RPMI7951 (cell line): ENCODE measurements at regions not wholly inside any gene's neighbourhood (a gene's known extent, or its start where the extent isn't known, plus 50 kb on each side); places are given as distances from the start of the nearest gene placed in this dataset.
"Not testable (repeated sequence)": the region's sequence is repeated elsewhere in the genome, so short reads cannot be mapped to it uniquely, and the experiment has no call there.

Experiments used
- DNase-seq: peaks from one replicate; pipeline ENCODE4 v3.0.0-alpha.2; 2012; ENCODE audit warnings: low read depth

- peak; percentile 91 for DNase-seq
Measured at GRCh38 chr4:15336410-15337167, 91.2 kb upstream of the C1QTNF7 start.

GRCh38 chr4:15337168-15337657 lies 90.6 kb upstream of the C1QTNF7 start:
- not testable (repeated sequence) for DNase-seq

GRCh38 chr4:15339737-15340136 lies 88.1 kb upstream of the C1QTNF7 start:
- DNase-seq, result no peak

GRCh38 chr4:15340332-15340731 lies 87.5 kb upstream of the C1QTNF7 start:
- no peak for DNase-seq

DNA sequence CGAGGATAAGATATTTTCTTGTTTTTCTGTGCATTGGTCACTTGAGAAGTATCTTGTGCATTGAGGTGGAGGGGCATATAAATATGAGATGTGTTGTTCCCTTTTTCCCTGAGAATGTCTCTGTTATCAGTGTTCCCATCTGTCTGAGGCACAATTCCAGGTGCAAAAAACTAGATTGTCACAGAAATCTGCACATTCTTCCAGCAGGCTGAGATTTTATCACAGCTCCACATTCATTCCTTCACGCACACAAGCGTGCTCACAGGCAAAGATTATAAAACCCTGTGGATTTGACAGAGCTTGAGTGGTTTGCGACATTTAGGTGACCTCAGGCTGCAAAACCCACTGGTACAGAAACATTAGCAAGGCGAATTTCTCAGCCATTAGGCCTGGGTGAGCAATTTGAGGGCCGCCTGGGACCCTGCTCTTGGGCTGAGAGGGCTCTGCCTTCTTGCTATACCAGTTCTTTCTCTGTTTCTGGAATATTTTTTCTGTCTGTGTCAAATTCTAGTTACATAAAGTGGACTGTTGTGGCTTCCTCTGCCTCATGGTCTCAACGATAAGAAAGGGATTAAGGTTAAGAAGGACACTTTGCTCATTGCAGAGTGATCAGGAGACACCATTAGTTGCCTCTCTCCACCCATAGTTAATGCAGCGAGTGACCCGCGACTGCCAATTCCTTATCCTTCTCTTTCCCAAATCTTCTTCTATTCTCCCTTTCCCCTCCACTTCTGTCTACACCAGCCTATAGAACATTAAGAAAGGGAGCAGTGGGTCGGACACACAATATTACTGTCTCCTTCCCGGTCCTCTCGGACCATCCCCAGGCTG lies 86.7 kb upstream of the C1QTNF7 start:
- peak; percentile 38 for DNase-seq

- no peak for DNase-seq
Measured at GRCh38 chr4:15341733-15342300, 86.0 kb upstream of the C1QTNF7 start.

DNA sequence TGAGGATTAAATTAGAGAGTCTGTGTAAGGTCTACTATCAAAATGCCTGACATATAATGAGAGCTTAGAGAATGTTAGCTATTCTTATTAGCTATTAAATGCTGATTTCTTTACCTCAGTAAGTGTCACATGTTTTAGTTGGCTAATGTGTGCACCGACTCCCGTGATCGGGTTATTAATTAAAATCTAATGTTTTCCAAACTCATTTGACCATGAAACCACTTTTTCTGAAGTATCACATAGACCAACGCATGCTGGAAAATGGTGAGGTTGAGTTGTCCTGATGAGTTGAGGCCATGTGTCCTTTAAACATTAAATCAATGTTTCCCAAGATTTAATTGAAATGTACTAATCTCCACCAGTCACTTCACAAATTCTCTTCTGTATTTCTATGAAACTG lies 84.8 kb upstream of the C1QTNF7 start:
- DNase-seq, result no peak

GRCh38 chr4:15343581-15343980 lies 84.3 kb upstream of the C1QTNF7 start:
- DNase-seq, result peak; percentile 62

DNA sequence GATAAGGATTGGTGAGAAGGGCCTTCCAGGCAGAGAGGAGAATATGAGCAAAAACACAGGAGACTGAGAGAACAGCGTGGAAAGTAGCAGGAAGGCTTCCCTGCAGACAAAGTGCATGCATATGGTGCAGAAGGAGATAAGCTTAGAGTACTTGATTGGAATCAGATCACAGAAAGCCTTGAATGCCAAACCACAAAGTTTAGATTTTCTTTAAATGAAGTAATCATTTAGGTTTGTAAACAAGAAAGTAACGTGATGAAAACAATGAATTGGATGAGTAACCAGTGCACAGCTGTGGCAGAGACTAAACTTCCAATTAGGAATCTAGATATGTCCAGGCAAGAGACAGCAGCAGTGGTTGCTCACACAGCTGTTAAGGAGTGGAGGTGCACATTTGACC lies 83.8 kb upstream of the C1QTNF7 start:
- peak; percentile 87 for DNase-seq

GRCh38 chr4:15345134-15345533 lies 82.7 kb upstream of the C1QTNF7 start:
- no peak for DNase-seq

DNA sequence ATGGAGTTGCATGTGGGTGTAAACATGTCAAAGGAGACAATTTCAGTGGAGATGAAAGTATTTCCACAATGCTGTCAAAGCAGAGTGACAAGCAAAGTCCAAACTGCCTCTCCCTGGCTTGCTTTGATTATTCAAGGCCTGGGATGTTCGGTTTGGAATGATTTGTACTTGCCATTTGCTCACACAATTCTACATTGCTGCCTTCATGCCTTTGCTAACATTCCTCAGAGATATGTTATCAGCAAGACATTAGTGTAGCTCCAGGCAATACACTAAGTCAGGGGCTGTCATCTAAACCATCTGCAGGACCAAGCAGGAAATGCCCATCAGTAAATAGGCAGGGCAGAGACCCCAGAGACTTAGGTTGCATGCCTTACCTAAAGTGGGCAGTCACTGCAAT lies 79.6 kb upstream of the C1QTNF7 start:
- DNase-seq, result peak; percentile 59

GRCh38 chr4:15348695-15349094 lies 79.1 kb upstream of the C1QTNF7 start:
- DNase-seq, result no peak

DNA sequence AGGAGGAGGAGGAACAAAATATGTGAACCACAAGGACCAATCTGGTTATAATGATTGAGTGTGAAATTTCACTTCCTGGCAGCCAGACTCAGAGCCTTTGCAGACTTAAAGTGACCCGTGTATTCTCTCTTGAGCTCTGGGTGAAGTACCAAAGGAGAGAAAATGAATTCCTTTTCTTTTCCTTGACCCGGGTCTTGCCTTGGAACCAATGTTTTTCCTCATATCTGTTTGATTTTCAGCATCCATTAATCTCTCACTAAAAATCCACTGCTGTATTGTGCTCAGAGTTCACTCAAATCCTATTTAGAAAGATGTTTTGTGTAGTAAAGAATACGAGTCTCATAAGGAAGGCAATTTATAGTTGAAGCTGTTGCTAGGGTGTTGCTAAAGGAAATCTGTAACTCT lies 78.3 kb upstream of the C1QTNF7 start:
- DNase-seq, result peak; percentile 76

DNA sequence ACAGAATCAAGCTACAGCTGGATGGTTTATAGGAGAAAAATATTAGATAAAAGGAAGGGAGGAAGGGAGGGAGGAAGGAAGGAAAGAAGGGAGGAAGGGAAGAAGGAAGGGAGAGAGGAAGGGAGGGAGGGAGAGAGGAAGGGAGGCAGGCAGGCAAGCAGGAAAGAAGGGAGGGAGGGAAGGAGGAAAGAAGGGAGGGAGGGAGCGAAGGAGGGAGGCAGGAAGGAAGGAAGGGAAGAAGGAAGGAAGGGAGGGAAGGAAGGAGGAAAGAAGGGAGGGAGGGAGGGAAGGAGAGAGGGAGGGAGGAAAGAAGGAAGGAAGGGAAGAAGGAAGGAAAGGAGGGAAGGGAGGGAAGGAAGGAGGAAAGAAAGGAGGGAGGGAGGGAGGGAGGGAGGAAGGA lies 77.9 kb upstream of the C1QTNF7 start:
- no peak for DNase-seq

DNA sequence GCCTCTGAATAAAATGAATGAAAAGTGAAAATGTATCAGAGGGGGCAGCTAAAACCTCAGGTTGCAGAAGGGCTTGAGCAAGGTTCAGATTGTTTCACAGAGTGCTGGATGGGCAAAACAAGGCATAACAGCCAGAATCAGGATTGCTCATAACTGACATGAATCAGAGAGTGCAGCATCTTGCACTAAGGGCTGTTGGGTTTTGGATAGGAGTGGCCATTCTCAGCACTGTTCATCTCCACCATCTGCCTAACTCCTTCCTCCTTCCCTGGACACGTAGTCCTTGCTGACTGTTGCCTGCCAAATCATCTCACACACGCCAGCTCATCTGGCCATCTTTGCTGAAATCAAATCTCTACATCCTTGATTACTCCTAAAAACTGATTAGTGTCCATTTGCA lies 75.3 kb upstream of the C1QTNF7 start:
- peak; percentile 60 for DNase-seq

DNA sequence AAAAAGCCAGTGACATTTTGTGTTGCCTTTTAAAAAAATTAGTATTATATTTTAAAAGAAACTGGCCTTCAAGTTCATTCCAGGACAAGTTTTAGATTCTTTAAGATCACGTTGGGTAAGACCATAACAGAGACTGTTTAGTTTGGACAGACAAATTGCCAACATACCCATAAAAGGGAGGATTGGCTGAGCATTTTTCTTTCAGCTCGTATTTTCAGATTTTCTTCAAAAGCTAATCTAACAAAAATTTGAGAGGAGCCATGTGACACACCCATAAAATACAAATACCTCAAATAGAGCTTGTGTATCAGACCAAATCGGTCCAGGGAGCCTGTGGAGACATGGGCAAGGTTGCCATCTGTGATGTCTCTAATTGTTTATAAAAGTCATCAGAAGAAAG lies 74.6 kb upstream of the C1QTNF7 start:
- no peak for DNase-seq

DNA sequence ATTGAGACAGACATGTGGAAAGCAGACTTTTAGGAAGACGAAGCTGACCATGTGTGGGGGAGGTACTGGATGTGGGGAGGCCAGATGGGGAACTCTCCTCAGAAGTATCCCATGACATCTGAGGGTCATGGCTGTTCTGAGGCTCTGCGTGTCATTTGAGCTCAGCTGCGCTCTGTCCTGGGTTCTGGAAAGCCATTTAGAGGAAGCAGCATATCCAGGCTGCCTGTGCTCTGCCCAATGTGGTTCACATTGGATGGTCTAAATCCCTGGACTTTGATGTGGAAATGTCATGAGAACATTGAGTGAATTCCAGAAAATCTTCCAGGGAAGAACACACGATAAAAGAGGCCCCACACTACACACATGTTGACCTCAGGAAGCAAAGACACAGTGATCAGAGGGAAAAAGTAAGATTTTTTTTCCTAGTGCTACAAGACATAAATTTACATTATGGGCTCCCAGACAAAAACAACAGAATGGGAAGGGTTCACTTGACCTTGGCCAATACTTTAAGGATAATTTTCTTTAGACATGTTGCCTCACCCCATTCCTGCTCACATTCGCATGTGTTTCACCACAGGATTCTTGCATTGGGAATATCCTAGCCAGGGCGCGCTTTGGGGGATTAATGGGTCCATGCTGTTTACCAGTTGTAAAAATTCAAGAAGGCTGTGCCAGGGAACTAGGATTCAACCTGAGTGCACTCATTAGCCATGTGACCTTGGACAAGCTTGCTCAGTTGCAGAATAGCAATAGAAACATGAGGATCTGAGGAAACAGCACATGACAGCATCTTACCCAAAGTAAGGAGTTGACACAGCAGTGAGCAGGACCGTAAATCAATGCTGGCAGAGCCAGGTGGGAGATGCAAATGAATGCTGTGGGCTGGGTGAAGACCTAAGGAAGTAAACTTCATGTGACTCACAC lies 73.2 kb upstream of the C1QTNF7 start:
- DNase-seq, result no peak

DNA sequence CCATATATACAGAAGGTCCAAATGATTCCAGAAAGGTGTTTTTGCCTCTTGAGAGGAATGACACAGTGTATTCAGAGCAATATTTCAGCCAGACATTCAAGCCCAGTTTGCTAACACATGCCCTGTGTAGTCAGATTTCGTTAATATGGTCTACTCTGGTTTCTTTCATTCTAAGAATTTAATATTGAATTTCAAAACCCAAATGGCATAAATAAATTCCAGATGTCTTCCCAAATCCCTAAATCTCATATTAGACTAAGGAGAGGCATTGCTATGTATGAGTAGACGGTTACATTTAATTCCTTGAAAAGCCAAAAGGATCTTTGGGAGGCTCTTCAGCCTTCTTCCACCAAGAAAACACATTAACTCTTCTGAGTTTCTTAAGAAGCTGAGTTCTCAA lies 66.3 kb upstream of the C1QTNF7 start:
- no peak for DNase-seq

DNA sequence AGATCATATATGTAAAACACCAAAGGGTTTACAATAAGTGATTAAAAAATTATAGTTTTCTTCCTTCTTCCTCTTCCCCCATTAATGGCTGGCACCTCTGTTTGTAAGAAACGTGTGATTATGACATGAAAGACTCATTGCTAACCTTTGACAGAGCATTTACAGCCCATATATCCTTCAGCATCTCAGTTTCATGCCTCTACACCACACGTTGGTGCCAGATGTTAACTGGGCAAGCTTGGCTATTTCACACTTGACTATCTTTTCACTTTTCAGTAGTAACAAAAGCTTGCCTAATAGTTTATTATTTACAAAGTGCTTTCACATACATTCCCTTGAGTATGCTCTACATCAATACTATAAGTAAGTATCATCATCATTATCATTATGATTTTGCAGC lies 65.3 kb upstream of the C1QTNF7 start:
- peak; percentile 38 for DNase-seq

DNA sequence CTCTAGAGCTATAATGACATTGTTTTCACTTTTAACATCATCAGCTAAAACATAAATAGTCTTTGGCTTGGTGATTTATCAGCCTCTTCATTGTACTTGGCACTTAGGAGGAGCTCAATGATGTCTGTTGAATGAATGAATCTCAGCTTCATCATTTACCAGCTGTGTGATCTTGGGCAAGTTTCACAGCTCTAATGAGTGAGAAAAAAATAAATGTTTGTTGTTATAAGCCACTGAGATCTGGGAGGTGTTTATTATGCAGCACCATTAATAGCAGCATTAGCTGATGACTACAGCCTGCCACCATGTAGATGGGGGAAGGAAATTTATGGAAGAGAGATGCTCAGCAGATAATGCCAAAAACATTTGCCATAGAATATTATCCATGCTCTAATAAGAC lies 63.6 kb upstream of the C1QTNF7 start:
- DNase-seq, result no peak

- no peak for DNase-seq
Measured at GRCh38 chr4:15365641-15366040, 62.2 kb upstream of the C1QTNF7 start.

GRCh38 chr4:15366721-15367120 lies 61.1 kb upstream of the C1QTNF7 start:
- peak; percentile 77 for DNase-seq
